ENCODE measurements at regions not wholly inside any gene's neighbourhood (a gene's known extent, or its start where the extent isn't known, plus 50 kb on each side); places are given as distances from the start of the nearest gene placed in this dataset.
A peak's percentile ranks its signal among the peaks of the same experiment; 100 is the strongest.

DNA sequence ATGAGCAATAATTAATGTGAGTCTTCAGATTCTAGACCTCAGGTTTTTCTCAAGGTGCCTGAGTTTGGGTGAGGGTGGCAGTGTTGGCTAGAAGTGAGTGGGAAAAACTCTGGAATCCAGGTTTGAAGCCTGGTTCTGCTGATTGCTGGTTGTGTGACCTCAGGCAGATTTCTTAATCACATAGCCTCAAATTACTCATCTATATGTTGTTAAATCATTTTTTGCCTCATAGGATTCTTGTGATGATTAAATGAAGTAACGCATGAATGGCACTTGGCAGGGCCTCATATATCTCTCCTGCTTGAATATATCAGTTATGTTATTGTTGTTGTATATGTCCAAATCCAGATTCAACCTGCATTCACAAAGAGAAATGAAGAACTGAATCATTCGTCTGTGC is 60.5 kb downstream of the NR2F2 start:
- H3K9me3 Mint-ChIP-seq, result peaks cover 0 to 8% of the 10 kb centered on the region in 2 donors
- ATAC-seq (no peak), DNase-seq (no peak)
- H3K4me1 Mint-ChIP-seq, result no peaks in the 10 kb centered on the region
- no peak overlapping the region for H3K4me3 Mint-ChIP-seq
- peaks cover 32% of the 10 kb centered on the region for H3K27me3 Mint-ChIP-seq
- peak overlapping the region in 1 of 2 donors; percentile 27 for H3K27ac Mint-ChIP-seq

DNA sequence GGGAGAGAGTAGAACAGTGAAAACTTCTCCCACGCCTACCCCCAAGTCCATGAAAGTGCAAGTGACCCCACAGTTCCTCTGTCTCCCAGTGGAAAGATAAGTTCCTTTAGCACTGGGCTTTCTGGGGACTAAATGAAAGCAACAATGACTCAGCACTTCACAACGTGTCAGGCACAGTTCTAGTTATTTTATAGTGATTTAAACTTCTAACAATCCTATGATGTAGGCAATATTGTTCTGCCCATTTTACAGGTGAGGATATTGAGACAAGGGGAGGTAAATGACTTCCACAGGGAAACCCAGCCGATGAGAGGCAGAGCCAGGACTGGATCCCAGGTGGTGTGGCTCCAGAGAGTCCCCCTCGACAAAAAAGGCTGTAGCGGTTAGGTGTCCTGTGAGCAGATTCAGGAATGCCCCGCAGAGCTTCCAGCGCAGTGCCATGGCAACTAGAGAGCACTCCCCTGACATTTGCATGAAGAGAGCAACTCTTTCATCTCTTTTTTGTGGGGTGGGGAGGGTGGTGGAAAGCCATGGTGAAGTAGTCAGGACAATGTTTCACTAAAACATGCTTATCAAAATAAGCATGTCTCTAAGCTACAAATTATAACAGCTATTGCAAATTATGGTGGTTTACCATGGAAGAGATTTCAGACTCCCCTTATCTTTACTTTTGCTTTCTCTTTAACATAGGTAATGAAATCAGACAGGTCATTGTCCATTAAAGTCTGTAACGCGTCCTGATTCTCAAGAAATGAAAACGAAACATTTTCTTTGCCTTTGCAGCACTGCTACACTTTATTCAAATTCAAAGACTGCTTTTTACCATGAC is 62.1 kb downstream of the NR2F2 start:
- Mint-ChIP-seq H3K9me3 (peaks cover 0 to 8% of the 10 kb centered on the region in 2 donors), H3K4me1 (no peaks in the 10 kb centered on the region), H3K27ac (no peak overlapping the region), H3K4me3 (no peak overlapping the region), H3K27me3 (peaks cover 34% of the 10 kb centered on the region)
- ATAC-seq (no peak), DNase-seq (no peak)

DNA sequence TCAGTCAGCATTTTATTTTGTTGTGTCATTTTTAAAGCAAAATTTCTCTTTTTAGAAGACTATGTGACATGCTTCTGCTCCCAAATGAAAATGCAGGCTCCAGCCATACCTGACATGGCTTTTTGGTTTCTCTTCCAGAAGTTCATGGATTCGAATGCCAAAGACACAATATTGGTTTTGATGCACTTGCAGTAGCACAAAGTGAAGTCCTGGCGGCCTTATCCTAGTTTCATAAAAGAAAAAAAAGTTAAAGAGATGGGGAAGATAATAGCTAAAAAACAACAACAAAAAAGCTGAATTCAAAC is 62.7 kb downstream of the NR2F2 start:
- ATAC-seq (no peak), DNase-seq (no peak)
- Mint-ChIP-seq H3K4me3 (no peak overlapping the region), H3K27me3 (peaks cover 34% of the 10 kb centered on the region), H3K4me1 (no peaks in the 10 kb centered on the region), H3K27ac (no peak overlapping the region), H3K9me3 (peaks cover 0 to 8% of the 10 kb centered on the region in 2 donors)

DNA sequence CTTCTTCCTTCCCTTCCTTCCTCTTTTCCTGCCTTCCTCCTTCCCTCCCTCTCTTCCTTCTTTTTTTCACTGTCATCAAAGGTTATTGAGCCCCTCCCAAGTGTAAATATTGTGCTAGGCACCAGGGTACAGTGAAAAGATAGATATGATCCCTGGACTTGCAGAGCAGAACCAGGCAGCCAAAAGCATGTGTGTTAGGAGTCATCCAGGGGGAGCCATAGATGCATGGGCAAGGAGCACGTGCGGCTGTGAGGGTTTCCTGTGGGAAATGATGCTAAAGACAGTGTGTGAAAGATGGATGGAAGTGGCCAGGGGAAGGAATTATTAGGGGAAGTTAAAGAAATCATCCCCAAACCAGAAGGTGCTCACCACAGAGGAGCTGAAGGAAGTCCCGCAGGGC is 65.2 kb downstream of the NR2F2 start:
- Mint-ChIP-seq H3K27ac (no peak overlapping the region), H3K9me3 (peaks cover 0 to 8% of the 10 kb centered on the region in 2 donors), H3K4me1 (no peaks in the 10 kb centered on the region), H3K27me3 (peaks cover 34% of the 10 kb centered on the region), H3K4me3 (no peak overlapping the region)
- ATAC-seq (no peak), DNase-seq (no peak)

DNA sequence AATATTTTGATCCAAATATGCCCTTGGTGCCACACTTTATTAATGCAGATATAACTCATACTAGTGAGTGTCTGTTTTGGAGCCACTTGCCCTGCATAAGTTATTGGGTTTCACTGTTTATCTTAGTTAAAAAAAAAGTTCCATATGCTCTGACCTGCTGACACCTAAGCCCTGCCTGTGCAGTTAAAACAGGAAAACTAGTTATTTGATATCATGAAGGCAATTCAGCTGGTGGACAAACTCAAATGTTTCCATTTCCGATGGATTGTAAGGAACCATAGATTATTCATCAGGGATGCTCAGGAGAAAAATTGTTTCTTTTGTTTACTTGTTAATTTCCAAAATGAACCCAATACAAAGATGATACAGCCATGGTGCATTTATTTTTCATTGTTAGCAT is 68.3 kb downstream of the NR2F2 start:
- no peak overlapping the region for H3K4me3 Mint-ChIP-seq
- no peaks in the 10 kb centered on the region for H3K9me3 Mint-ChIP-seq
- ATAC-seq (no peak), DNase-seq (no peak)
- no peak overlapping the region for H3K27ac Mint-ChIP-seq
- peaks cover 22% of the 10 kb centered on the region for H3K27me3 Mint-ChIP-seq
- no peaks in the 10 kb centered on the region for H3K4me1 Mint-ChIP-seq

DNA sequence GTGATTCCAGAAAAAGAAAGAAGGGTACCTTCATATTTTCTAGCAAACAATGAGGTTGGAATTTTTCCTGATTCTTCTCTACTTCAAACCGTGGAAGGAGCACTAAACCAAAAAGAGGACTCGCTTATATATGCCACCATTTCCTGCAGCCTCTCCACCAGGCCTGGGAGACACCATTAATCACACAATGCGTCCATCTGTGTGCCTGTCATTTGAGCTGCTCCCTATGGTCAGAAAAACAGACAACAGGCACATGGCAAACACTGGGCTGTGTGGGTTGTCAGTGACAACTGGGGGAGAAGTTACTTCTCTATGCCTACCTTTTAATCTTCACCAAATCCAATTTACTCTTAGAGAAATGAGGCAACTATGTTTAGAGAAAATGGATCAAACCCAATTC is 71.9 kb downstream of the NR2F2 start:
- DNase-seq (no peak), ATAC-seq (no peak)
- no peak overlapping the region for H3K4me3 Mint-ChIP-seq
- H3K4me1 Mint-ChIP-seq, result no peaks in the 10 kb centered on the region
- H3K27me3 Mint-ChIP-seq, result peaks cover 21% of the 10 kb centered on the region
- H3K9me3 Mint-ChIP-seq, result no peaks in the 10 kb centered on the region
- no peak overlapping the region for H3K27ac Mint-ChIP-seq

DNA sequence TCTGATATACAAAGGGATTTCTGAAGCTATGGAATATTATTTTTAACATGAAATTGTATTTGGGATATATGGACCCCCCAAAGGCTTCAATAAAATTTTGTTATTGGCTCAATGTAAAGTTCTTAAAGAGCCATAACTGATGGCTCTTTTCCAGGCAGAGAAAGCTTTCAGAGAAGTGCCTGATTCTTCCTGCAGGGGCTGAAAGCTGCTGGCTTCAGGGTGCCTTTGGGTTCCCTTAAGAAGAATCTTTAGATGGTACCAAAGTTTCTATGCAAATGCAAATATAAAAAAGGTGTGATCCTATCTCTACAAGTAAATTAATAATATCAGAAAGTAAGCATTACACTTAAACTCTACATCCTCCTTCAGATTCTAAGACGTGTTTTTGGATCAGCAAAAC is 72.6 kb downstream of the NR2F2 start:
- no peak overlapping the region for H3K27ac Mint-ChIP-seq
- no peaks in the 10 kb centered on the region for H3K9me3 Mint-ChIP-seq
- H3K4me1 Mint-ChIP-seq, result no peaks in the 10 kb centered on the region
- H3K27me3 Mint-ChIP-seq, result peaks cover 28% of the 10 kb centered on the region
- no peak overlapping the region for H3K4me3 Mint-ChIP-seq
- no peak for ATAC-seq
- DNase-seq, result no peak

DNA sequence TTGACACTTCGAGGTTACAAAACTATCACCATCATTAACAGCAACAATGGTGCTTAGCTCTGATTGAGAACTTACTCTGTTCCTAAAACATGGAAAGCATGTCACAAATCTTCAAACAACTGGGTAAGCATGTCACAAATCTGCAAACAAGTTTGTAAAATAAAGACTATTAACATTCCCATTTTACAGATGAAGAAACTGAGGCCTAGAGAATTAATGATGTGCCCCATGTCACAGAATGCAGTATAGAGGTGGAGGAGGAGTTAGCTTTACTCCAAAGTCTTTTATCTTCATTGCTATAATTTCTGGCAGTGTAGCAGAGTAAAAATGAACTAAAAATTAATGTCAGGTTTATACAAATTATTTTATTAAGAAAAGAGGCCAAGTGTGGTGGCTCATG is 73.4 kb downstream of the NR2F2 start:
- H3K27ac Mint-ChIP-seq, result no peak overlapping the region
- ATAC-seq, result no peak
- H3K9me3 Mint-ChIP-seq, result no peaks in the 10 kb centered on the region
- DNase-seq, result no peak
- H3K27me3 Mint-ChIP-seq, result peaks cover 37% of the 10 kb centered on the region
- H3K4me1 Mint-ChIP-seq, result peaks cover 2% of the 10 kb centered on the region
- no peak overlapping the region for H3K4me3 Mint-ChIP-seq

DNA sequence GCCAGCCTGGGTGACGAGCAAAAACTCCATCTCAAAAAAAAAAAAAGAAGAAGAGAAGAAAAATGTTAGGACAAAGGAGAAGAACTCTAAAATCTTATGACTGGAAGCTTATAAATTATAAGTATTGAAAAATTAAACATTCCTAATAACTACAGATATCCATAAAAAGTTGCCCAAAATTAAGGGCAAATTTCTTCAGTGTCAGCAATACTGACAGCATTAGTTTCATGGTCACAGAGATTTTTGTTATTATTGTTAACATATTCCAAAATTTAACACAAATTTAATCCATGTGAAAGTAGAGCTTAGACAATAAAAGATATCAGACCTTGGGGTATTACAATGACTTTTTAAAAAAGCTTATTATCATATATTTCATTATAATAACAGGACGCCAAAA is 74.1 kb downstream of the NR2F2 start:
- Mint-ChIP-seq H3K4me1 (peaks cover 6% of the 10 kb centered on the region), H3K27me3 (peaks cover 43% of the 10 kb centered on the region), H3K27ac (no peak overlapping the region), H3K9me3 (no peaks in the 10 kb centered on the region), H3K4me3 (no peak overlapping the region)
- DNase-seq, result no peak
- no peak for ATAC-seq

DNA sequence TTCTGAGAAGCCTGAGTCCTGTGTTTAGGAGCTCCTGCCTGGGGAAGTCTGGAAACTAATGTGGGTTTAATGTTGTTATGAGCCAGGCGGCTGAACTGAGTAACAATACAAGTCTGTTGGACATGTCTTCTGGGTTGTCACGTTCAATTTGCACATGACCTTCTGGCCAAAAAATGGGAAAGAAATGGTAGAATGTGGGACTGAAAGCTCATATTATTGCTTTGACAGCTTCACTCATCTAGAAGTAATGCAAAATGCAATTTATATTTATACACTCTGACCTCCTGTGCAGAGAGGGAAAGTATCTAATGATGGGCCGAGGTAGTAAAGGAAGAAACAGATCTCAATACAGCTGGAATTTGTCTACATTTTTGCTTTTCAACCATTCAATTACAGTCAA is 75.8 kb downstream of the NR2F2 start:
- Mint-ChIP-seq H3K4me3 (no peak overlapping the region), H3K27ac (no peak overlapping the region), H3K9me3 (no peaks in the 10 kb centered on the region), H3K27me3 (peaks cover 60% of the 10 kb centered on the region), H3K4me1 (peaks cover 6% of the 10 kb centered on the region)
- DNase-seq, result no peak
- ATAC-seq, result no peak

DNA sequence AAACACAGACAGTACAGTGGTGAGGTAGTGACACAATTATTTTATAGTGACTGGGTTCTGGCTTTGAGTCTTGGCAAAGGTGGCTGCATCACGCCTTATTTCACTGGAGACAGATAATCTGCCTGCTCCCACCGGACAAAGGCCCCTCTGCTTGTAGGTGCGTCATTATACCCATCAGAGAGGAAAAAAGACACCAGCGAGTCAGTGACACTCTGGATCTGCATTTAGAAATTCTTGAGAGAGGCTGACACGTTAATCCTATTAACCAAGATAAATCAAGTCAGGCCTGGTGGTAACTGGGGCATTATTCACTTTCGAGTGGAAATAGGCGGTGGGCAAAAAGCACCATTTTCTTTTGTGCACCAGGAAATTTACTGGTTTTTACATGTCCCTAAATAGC is 76.2 kb downstream of the NR2F2 start:
- Mint-ChIP-seq H3K4me1 (peaks cover 6% of the 10 kb centered on the region), H3K9me3 (no peaks in the 10 kb centered on the region), H3K4me3 (no peak overlapping the region), H3K27me3 (peaks cover 64% of the 10 kb centered on the region), H3K27ac (no peak overlapping the region)
- ATAC-seq (no peak), DNase-seq (no peak)

DNA sequence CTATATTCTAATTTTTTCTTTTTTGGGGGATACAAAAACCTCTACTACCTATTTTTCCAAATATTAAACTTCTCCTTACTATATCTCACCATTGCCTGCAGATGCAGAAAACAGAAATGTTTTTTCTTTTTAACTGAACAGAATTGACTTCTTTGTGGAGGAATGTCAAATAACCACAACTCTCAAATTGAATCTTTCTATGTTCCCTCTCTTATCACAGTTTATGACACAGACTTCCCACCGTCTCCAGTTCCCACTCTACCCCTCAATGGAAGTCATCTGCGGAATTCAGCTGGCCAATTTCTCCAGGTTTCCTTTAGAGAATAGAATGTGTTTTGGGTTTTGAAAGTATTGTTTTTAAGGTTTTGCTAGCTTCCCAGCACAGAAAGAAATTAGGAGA is 77.0 kb downstream of the NR2F2 start:
- Mint-ChIP-seq H3K4me3 (no peak overlapping the region), H3K27me3 (peaks cover 72% of the 10 kb centered on the region), H3K4me1 (peaks cover 13% of the 10 kb centered on the region), H3K27ac (no peak overlapping the region), H3K9me3 (no peaks in the 10 kb centered on the region)
- no peak for DNase-seq
- no peak for ATAC-seq

DNA sequence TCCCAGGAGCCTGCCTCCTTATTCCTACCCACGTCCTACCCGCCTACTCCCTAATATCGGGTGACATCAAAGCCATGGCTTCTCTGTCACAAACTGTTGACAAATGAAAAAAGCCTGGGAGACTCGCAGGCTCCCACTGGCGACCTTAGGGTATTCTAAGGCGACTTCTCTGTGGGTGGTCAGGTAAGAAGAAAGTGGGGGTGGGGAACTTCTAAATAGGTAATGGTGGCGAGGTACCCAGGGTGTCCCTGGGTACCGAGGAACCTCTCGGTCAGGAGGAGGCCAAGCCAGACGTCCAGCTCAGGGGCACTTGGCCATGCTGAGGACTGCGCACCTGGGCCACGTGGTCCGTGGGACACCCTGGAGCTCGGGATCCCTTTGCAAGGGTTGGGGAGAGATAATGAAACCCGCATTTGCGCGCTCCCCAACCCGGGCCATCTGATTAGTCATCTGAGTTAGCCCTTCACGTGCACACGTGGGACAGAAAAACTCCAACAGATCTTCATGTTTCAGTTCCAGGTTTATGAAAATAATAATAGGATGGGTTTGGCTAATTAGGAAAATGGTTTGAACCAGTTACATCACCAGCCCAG is 78.2 kb downstream of the NR2F2 start:
- peaks cover 84% of the 10 kb centered on the region for H3K27me3 Mint-ChIP-seq
- peak overlapping the region; percentile 32 to 35 for H3K4me3 Mint-ChIP-seq
- H3K27ac Mint-ChIP-seq, result no peak overlapping the region
- no peak for ATAC-seq
- H3K4me1 Mint-ChIP-seq, result peaks cover 13% of the 10 kb centered on the region
- DNase-seq, result no peak
- no peaks in the 10 kb centered on the region for H3K9me3 Mint-ChIP-seq

DNA sequence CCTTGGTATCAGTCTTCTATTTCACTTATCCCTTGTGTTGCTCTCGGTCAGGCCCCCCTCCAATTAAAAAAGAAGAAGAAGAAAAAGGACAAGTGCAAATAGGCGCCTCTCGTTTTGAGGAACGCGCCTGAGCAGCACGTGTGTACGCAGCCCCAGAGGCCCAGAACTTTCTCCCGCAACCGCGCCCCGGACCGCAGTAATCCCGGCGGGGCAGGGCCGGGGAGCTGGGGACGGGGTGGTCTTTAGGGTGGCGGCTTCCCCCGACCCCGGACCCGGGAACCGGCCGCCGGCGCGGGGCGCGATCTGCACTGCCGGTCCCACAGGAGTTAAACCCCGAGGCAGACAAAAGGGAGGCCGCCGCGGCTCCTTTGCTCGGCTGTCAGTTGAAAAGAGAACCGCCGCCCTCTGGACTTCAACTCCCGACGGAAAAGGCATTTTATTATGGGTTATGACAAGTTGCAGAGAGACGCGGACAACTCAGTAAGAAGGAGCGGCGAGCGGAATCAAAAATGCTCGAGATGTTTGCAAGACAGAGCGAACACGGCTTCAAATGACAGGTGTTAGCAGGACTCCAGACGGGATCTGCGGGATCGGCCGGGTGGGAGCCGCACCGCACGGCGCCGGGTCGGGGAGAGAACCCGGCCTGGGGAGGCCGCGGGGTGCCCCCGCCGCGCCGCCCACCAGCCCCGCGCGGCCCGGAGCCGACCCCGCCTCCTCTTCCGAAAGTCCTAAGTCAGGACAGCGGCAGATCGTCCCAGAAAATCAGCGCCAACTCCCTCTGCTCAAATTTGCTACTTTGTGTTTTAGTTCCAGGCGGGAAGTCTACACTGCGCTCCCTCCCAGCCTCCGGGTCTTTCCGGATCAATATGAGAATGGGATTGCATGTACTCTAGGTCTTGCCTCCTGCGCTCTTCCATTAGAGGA is 79.0 kb downstream of the NR2F2 start:
- Mint-ChIP-seq H3K27ac (no peak overlapping the region), H3K4me3 (peak overlapping the region; percentile 32 to 35), H3K9me3 (no peaks in the 10 kb centered on the region), H3K27me3 (peaks cover 92% of the 10 kb centered on the region), H3K4me1 (peaks cover 13% of the 10 kb centered on the region)
- no peak for ATAC-seq
- no peak for DNase-seq

DNA sequence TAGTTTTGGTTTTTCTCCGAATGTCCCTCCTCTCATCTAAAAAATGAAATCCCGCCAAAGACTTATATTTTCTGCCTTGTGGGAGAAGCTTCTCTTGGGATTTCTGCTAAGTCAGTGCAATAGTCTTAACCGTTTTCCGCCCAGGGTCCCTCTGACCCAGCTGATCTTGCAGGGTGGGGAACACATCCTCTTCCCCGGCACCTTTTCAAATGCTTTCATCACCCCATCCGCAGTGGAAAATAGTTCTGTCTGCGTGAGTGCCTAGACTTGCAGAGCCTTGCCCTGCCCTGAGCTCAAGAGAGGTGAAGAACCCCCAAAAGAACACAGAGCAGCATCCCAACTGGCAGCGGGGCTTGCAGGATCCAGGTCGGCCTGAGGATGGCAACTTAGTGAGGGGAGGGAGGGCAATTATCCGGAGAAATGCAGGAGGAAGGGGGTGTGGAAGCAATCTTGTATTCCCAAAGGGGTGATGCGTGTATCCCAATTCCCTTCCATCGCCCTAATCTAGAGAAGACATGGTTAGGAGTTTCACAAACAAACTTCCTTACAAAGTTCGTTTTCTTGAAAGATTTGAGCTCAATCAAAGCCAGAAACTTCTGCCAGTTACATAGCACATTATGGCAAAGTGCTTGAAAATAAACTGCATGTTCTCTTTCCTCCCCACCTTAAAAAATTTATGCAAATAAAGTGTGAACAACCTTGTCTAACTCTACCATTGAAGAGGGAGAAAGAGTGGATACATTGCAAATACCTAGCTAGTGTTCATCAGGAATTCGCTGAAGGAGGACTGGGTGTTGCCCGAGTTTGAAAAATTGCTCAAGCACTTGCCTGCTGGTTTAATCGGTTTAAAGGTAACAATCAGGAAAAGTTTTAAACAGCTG is 79.9 kb downstream of the NR2F2 start:
- H3K4me3 Mint-ChIP-seq, result no peak overlapping the region
- DNase-seq, result no peak
- H3K9me3 Mint-ChIP-seq, result no peaks in the 10 kb centered on the region
- ATAC-seq, result no peak
- peaks cover 13% of the 10 kb centered on the region for H3K4me1 Mint-ChIP-seq
- no peak overlapping the region for H3K27ac Mint-ChIP-seq
- H3K27me3 Mint-ChIP-seq, result peaks cover 100% of the 10 kb centered on the region
